ENCODE measurements at regions not wholly inside any gene's neighbourhood (a gene's known extent, or its start where the extent isn't known, plus 50 kb on each side); places are given as distances from the start of the nearest gene placed in this dataset.
"Not testable (repeated sequence)": the region's sequence is repeated elsewhere in the genome, so short reads cannot be mapped to it uniquely, and the experiment has no call there.

DNA sequence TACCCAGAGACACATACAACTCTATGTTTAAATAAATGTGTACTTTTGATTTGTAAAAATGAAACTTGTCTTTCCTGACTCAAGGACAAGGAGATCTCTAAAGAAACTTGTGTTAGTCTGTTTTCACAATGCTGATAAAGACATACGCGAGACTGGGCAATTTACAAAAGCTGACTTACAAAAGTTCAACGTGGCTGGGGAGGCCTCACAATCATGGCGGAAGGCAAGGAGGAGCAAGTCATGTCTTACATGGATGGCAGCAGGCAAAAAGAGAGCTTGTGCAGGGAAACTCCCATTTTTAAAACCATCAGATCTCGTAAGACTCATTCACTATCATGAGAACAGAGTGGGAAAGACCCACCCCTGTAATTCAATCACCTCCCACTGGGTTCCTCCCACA, 52.2 kb upstream of the PAPSS1 start:
- TF ChIP-seq, protein P1, sequence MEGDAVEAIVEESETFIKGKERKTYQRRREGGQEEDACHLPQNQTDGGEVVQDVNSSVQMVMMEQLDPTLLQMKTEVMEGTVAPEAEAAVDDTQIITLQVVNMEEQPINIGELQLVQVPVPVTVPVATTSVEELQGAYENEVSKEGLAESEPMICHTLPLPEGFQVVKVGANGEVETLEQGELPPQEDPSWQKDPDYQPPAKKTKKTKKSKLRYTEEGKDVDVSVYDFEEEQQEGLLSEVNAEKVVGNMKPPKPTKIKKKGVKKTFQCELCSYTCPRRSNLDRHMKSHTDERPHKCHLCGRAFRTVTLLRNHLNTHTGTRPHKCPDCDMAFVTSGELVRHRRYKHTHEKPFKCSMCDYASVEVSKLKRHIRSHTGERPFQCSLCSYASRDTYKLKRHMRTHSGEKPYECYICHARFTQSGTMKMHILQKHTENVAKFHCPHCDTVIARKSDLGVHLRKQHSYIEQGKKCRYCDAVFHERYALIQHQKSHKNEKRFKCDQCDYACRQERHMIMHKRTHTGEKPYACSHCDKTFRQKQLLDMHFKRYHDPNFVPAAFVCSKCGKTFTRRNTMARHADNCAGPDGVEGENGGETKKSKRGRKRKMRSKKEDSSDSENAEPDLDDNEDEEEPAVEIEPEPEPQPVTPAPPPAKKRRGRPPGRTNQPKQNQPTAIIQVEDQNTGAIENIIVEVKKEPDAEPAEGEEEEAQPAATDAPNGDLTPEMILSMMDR (optimal IDR thresholded peaks at IDR 0.05 in 1 of 3, IDR thresholded peaks at IDR 0.05 in 1 of 3, conservative IDR thresholded peaks at IDR 0.05 in 1 of 3; ENCODE audit: extremely low read depth in 1 of 3, insufficient read depth in 2 of 3, low read length in 3 of 3) = not testable (repeated sequence)
- not testable (repeated sequence) for TF ChIP-seq EZH2 (IDR thresholded peaks at IDR 0.05; ENCODE audit: low read length)

Measured in keratinocyte (primary cell).